ENCODE measurements at regions not wholly inside any gene's neighbourhood (a gene's known extent, or its start where the extent isn't known, plus 50 kb on each side); places are given as distances from the start of the nearest gene placed in this dataset.
A peak's percentile ranks its signal among the peaks of the same experiment; 100 is the strongest.

DNA sequence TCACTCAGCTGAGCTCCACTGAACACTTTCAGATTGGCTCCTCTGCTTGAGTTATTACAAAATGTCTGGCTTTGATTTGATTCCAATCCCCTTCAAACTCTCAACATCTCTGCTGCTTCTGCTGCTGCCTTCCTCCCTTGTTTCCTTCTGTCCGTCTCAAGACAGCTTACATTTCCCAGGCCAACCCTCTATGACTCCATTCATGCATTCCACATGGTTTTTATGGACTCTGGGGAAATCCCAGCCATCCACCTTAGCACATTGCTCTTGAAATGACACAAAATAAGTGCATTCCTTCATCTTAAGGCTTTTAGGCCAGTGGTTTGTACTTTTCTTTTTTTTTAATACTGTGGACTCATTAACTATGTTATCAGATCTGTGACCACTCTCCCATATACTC, 68.5 kb upstream of the TMEM164 start:
- no peak for DNase-seq

DNA sequence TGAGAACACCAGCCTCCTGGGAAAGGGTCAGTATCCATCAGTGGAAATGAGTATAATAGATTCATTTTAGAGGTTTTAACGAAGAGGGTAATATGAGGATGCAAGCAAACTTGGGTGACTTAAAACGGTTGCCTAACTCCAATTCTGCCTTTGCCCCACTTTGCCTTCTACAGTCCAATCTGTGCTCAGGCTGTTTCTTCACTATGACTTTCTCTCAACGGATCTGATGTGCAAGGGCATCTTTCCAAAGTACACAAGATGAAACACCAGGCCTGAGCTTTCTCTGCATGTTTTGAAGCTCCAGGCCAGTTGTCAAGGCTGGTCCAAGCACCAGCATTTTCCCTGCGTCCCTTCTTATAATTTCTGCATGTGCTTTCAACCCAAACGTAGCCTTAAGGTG, 68.0 kb upstream of the TMEM164 start:
- DNase-seq, result no peak

- DNase-seq, result no peak
Observed at GRCh38 chrX:109936114-109936513, 66.8 kb upstream of the TMEM164 start.

- no peak for DNase-seq
Observed at GRCh38 chrX:109936598-109936997, 66.3 kb upstream of the TMEM164 start.

DNA sequence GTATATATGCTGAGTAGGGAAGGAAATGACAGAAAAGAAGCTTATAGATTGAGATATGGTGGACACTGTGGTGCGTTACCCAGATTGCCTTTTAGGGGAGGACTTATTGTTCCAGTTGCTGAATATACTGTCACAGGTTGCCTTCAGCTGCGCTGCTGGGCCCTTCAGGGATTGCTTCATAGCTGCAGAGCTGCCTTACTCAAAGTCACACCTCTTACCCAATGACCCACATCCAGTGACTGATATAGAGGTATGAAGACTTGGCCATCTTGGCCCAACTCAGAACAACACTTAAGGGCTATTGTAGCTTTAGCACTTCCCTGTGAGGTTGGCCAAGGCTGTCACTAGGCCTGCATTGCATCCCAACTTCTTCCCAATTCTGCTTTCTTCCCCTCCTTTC, 63.4 kb upstream of the TMEM164 start:
- no peak for DNase-seq

- DNase-seq, result no peak
Observed at GRCh38 chrX:109940411-109940810, 62.5 kb upstream of the TMEM164 start.

GRCh38 chrX:109943092-109943739, 59.7 kb upstream of the TMEM164 start:
- DNase-seq, result no peak

DNA sequence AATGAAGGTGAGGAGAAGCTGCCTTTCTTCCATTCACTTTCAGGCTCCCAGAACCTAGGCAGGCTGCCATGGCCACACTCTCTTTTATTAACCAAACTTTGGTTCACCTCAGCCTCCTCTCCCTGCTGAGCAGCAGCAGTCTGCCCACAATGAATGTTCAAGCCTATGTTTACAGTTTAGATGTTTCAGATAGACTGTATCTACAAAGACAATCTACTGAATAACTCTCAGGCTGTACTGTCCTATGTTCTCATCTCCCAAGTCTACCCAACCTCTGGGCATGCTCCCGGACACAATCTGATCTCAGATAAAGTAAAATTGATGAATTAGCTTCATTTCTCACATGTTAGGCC, 59.2 kb upstream of the TMEM164 start:
- DNase-seq, result no peak

DNA sequence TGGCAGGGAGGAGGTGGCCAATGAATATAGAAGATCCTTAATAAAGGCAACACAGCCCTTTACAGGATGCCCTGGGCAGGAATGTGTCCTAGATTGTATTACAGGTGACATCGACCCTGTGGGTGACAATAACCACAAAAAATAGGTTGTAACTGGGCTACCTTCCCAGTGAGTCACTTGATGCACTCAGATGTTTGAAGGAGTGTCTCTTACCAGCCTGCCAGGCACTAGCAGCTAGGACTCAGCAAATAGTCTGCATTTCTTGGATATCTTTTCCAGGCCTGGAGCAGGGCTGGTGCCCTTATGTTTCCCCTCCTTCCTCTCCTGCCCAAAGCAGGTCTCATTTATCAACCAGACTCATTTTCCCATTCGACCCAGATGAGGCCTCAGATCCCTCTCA, 50.9 kb upstream of the TMEM164 start:
- peak; percentile 71 for DNase-seq

GRCh38 chrX:109952985-109953905, 49.7 kb upstream of the TMEM164 start:
- no peak for DNase-seq
